T-helper 1 cell treated with Interleukin-12 subunit alpha and Interleukin-12 subunit beta and Interleukin-4 antibody, amounts not matched to agents 30 ng/mL and 1 ng/mL, for 36 hours (primary cell): ENCODE measurements at regions not wholly inside any gene's neighbourhood (a gene's known extent, or its start where the extent isn't known, plus 50 kb on each side); places are given as distances from the start of the nearest gene placed in this dataset.

Experiments
- intact Hi-C: fragments of 100-400 bp; cut with micrococcal nuclease; formaldehyde crosslinking; loops from one replicate; pipeline ENCODE4 v1.15.1; 2024

GRCh38 chr2:65482971-65483370 is 50.6 kb upstream of the SPRED2 start:
- intact Hi-C loops = no loop called here
